HCT116 (cell line): ENCODE measurements at regions not wholly inside any gene's neighbourhood (a gene's known extent, or its start where the extent isn't known, plus 50 kb on each side); places are given as distances from the start of the nearest gene placed in this dataset.

Experiments
- ATAC-seq: fragments of 200-7000 bp; cut with Tn5 transposase; 2 replicates; pipeline ENCODE4 v1.9.1; 2020; ENCODE audit warnings: mild to moderate bottlenecking, moderate library complexity
- BruUV-seq: library from RNA; stranded (reverse); fragments of 400-500 nt; replicated peaks from 2 replicates; lab custom pipeline; 2021; lab: Mats Ljungman, UMichigan
- CTCF ChIA-PET: fragments of 300-600 bp; sonication (Branson Sonifier 250); formaldehyde crosslinking; loops from one replicate; lab custom pipeline; 2021; ENCODE audit warnings: antibody characterized with exemption; lab: Charles Lee
- POLR2A ChIA-PET: fragments of 300-600, 350-600 bp; sonication (Branson Sonifier 250); formaldehyde crosslinking; loops from one replicate; lab custom pipeline; 2021; ENCODE audit warnings: antibody characterized with exemption; lab: Charles Lee
- RAD21 ChIA-PET, 2 experiments: fragments of 300-600 bp; sonication (Branson Sonifier 250); formaldehyde crosslinking; loops; one replicate each; lab custom pipeline; 2023; ENCODE audit warnings: low total read pairs in 2 of 2; ENCODE audit not compliant: uncharacterized antibody in 2 of 2, unreplicated experiment in 2 of 2, low non-redundant PET in 1 of 2; lab: Charles Lee
- DNase-seq: peaks from one replicate; pipeline ENCODE4 v3.0.0-alpha.2; 2010; ENCODE audit warnings: low read depth, low spot score
- H2AFZ ChIP-seq: fragments of 200-600 bp; shearing (Covaris generic), sonication (generic); 2 replicates; pipeline ENCODE4 v1.6.1; 2017; ENCODE audit warnings: low read depth, mixed run types, mixed read lengths, antibody characterized with exemption, low read length; ENCODE audit not compliant: poor library complexity, severe bottlenecking
- H3K27ac ChIP-seq: 2 replicates; pipeline ENCODE4 v1.5.1; 2012; ENCODE audit warnings: low read depth, low read length
- H3K27me3 ChIP-seq: fragments of 200-600 bp; sonication (generic); 2 replicates; pipeline ENCODE4 v1.6.1; 2016; ENCODE audit warnings: mixed run types, low read length, mixed read lengths; ENCODE audit not compliant: insufficient read depth
- H3K36me3 ChIP-seq, 2 experiments: fragments of 200-500 bp in 1 of 2; fragments of 200-600 bp in 1 of 2; sonication (Bioruptor generic) in 1 of 2; sonication (generic) in 1 of 2; 2 replicates each; pipeline versions ENCODE4 v1.5.1 to v1.6.1; 2014 to 2016; ENCODE audit warnings: low read length in 2 of 2, inconsistent platforms in 1 of 2, mixed read lengths in 1 of 2, mixed run types in 1 of 2; ENCODE audit not compliant: insufficient read depth in 2 of 2, control insufficient read depth in 1 of 2
- H3K4me1 ChIP-seq, 2 experiments: fragments of 200-600 bp in 1 of 2; sonication (generic) in 1 of 2; 2 replicates each; pipeline versions ENCODE4 v1.5.1 to v1.6.1; 2012 to 2017; ENCODE audit warnings: low read length in 2 of 2, inconsistent platforms in 1 of 2, mild to moderate bottlenecking in 1 of 2, mixed read lengths in 1 of 2, mixed run types in 1 of 2, moderate library complexity in 1 of 2; ENCODE audit not compliant: insufficient read depth in 2 of 2, control insufficient read depth in 1 of 2
- H3K4me2 ChIP-seq: fragments of 200-600 bp; sonication (generic); 2 replicates; pipeline ENCODE4 v1.6.1; 2017; ENCODE audit warnings: mixed run types, low read length, mixed read lengths
- H3K4me3 ChIP-seq, 2 experiments: fragments of 200-600 bp in 1 of 2; sonication (generic) in 1 of 2; replicated peaks in 1 of 2; 2 replicates each; pipeline ENCODE4 v1.5.1; 2011 to 2016; ENCODE audit warnings: low read length in 2 of 2, control low read depth in 1 of 2, low read depth in 1 of 2, mild to moderate bottlenecking in 1 of 2, mixed read lengths in 1 of 2, mixed run types in 1 of 2
- H3K79me2 ChIP-seq: fragments of 200-600 bp; sonication (generic); 2 replicates; pipeline ENCODE4 v1.6.1; 2017; ENCODE audit warnings: mild to moderate bottlenecking, mixed run types, low read length, moderate library complexity, mixed read lengths; ENCODE audit not compliant: insufficient read depth
- H3K9ac ChIP-seq: fragments of 200-600 bp; sonication (generic); 2 replicates; pipeline ENCODE4 v1.6.1; 2016; ENCODE audit warnings: low read length, mixed read lengths
- H3K9me2 ChIP-seq: fragments of 200-600 bp; sonication (generic), shearing (Covaris generic); 2 replicates; pipeline ENCODE4 v1.6.1; 2017; ENCODE audit warnings: mixed run types, mild to moderate bottlenecking, moderate library complexity; ENCODE audit not compliant: insufficient read depth
- H3K9me3 ChIP-seq, 2 experiments: fragments of 200-500 bp in 1 of 2; fragments of 200-600 bp in 1 of 2; sonication (Bioruptor generic) in 1 of 2; sonication (generic) in 1 of 2; 2 replicates each; pipeline ENCODE4 v1.6.1; 2014 to 2017; ENCODE audit warnings: low read length in 2 of 2, mixed read lengths in 2 of 2, inconsistent platforms in 1 of 2, low read depth in 1 of 2, mild to moderate bottlenecking in 1 of 2, mixed run types in 1 of 2, moderate library complexity in 1 of 2; ENCODE audit not compliant: control insufficient read depth in 1 of 2, insufficient read depth in 1 of 2
- H4K20me1 ChIP-seq: fragments of 200-600 bp; sonication (generic), shearing (Covaris generic); 2 replicates; pipeline ENCODE4 v1.6.1; 2017; ENCODE audit warnings: mixed run types, mild to moderate bottlenecking, moderate library complexity; ENCODE audit not compliant: insufficient read depth
- EGR1 ChIP-seq: IDR thresholded peaks from 2 replicates; pipeline ENCODE4 v1.6.1; 2012; ENCODE audit warnings: low read depth
- EZH2 ChIP-seq: fragments of 200-600 bp; sonication (generic); IDR thresholded peaks from 2 replicates; pipeline ENCODE4 v1.6.1; 2017; ENCODE audit warnings: antibody characterized with exemption, mixed run types
- SIN3A ChIP-seq: IDR thresholded peaks from 2 replicates; pipeline ENCODE4 v1.6.1; 2012; ENCODE audit warnings: low read depth
- SRF ChIP-seq: IDR thresholded peaks from 2 replicates; pipeline ENCODE4 v1.6.1; 2012; ENCODE audit warnings: low read depth
- TCF7L2 ChIP-seq: IDR thresholded peaks from 2 replicates; pipeline ENCODE4 v1.7.0; 2011; ENCODE audit warnings: borderline replicate concordance, inconsistent platforms; ENCODE audit not compliant: insufficient read depth, insufficient read length; ENCODE audit errors: extremely low read depth
- YY1 ChIP-seq: IDR thresholded peaks from 2 replicates; pipeline ENCODE4 v1.6.1; 2011; ENCODE audit warnings: low read length, low read depth, moderate library complexity, mild to moderate bottlenecking; ENCODE audit not compliant: insufficient replicate concordance; ENCODE audit errors: extremely low read depth
- ZFX ChIP-seq: fragments of 450-650 bp; IDR thresholded peaks from 2 replicates; pipeline ENCODE4 v1.6.1; 2017
- intact Hi-C: fragments of 100-400 bp; cut with micrococcal nuclease; formaldehyde crosslinking; loops from 2 replicates; pipeline ENCODE4 v1.10.0; 2022
- TF ChIP-seq, protein P1 (sequence below): IDR thresholded peaks from 2 replicates; pipeline ENCODE4 v1.6.1; 2012; ENCODE audit warnings: low read depth

DNA sequence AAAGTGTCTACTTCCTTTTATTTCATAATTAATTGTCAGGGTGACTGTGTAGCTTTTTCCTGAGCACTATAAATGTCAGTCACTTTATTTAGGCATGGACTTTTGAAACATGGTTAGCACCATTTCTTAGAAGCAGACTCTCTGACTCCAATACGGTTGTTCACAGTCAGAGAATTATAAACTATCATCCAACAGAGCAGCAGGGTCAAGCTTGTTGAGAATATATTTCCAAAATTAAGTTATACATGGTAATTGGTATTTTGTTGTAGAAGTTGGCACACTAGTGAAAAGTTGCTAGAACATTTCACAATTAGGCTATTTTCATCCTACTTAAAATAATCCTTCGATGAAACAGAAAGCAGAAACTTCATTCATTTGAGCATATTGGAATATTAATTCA, 1155.5 kb upstream of the IGFBP7 start:
- H3K27me3 ChIP-seq, result no peaks in the 10 kb centered on the region
- no peak overlapping the region for H3K27ac ChIP-seq
- H3K4me1 ChIP-seq, result no peaks in the 10 kb centered on the region
- H3K79me2 ChIP-seq, result no peaks in the 10 kb centered on the region
- no peaks in the 10 kb centered on the region for H3K9me2 ChIP-seq
- no peak for ATAC-seq
- no peak for TF ChIP-seq ZFX
- no peak for TF ChIP-seq TCF7L2
- TF ChIP-seq, protein P1, sequence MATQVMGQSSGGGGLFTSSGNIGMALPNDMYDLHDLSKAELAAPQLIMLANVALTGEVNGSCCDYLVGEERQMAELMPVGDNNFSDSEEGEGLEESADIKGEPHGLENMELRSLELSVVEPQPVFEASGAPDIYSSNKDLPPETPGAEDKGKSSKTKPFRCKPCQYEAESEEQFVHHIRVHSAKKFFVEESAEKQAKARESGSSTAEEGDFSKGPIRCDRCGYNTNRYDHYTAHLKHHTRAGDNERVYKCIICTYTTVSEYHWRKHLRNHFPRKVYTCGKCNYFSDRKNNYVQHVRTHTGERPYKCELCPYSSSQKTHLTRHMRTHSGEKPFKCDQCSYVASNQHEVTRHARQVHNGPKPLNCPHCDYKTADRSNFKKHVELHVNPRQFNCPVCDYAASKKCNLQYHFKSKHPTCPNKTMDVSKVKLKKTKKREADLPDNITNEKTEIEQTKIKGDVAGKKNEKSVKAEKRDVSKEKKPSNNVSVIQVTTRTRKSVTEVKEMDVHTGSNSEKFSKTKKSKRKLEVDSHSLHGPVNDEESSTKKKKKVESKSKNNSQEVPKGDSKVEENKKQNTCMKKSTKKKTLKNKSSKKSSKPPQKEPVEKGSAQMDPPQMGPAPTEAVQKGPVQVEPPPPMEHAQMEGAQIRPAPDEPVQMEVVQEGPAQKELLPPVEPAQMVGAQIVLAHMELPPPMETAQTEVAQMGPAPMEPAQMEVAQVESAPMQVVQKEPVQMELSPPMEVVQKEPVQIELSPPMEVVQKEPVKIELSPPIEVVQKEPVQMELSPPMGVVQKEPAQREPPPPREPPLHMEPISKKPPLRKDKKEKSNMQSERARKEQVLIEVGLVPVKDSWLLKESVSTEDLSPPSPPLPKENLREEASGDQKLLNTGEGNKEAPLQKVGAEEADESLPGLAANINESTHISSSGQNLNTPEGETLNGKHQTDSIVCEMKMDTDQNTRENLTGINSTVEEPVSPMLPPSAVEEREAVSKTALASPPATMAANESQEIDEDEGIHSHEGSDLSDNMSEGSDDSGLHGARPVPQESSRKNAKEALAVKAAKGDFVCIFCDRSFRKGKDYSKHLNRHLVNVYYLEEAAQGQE, result no peak
- TF ChIP-seq SRF, result no peak
- TF ChIP-seq EGR1, result no peak
- TF ChIP-seq SIN3A, result no peak
- TF ChIP-seq EZH2, result no peak
- no peak for TF ChIP-seq YY1
- no peak overlapping the region for H2AFZ ChIP-seq
- RAD21 ChIA-PET, result no interaction called here
- CTCF ChIA-PET, result no interaction called here
- no peak overlapping the region for H3K4me2 ChIP-seq
- H3K9ac ChIP-seq, result no peak overlapping the region
- H3K9me3 ChIP-seq, result peaks cover 8 to 16% of the 10 kb centered on the region in 2 experiments; a peak in 2 of 4 replicates
- no peak for DNase-seq
- POLR2A ChIA-PET, result no interaction called here
- BruUV-seq, result no TSS peak
- intact Hi-C loops, result no loop called here
- H3K36me3 ChIP-seq, result no peaks in the 10 kb centered on the region
- H3K4me3 ChIP-seq, result no peak overlapping the region
- H4K20me1 ChIP-seq, result no peaks in the 10 kb centered on the region
